PC-9 (cell line): ENCODE measurements at regions not wholly inside any gene's neighbourhood (a gene's known extent, or its start where the extent isn't known, plus 50 kb on each side); places are given as distances from the start of the nearest gene placed in this dataset.

Experiments used
- BruUV-seq: library from RNA; stranded (reverse); fragments of 400-500 nt; replicated peaks from 2 replicates; lab custom pipeline; 2021; lab: Mats Ljungman, UMichigan
- CTCF ChIA-PET: fragments of 300-600 bp; sonication (Branson Sonifier 250); formaldehyde crosslinking; loops from one replicate; lab custom pipeline; 2022; ENCODE audit warnings: antibody characterized with exemption; lab: Charles Lee
- POLR2A ChIA-PET: fragments of 300-600 bp; sonication (Branson Sonifier 250); formaldehyde crosslinking; loops from one replicate; lab custom pipeline; 2022; ENCODE audit warnings: antibody characterized with exemption; ENCODE audit not compliant: unreplicated experiment; lab: Charles Lee
- DNase-seq, 2 experiments: peaks; one replicate each; pipeline versions ENCODE4 v3.0.0 to v3.0.0-alpha.2; 2015 to 2022; ENCODE audit warnings: mixed read lengths in 1 of 2
- H2AFZ ChIP-seq: fragments of 200-600 bp; sonication (generic); 2 replicates; pipeline ENCODE4 v1.8.1; 2017; ENCODE audit warnings: antibody characterized with exemption
- H3F3A ChIP-seq: fragments of 200-600 bp; sonication (generic); 2 replicates; pipeline ENCODE4 v1.8.1; 2017; ENCODE audit warnings: antibody characterized with exemption, mild to moderate bottlenecking, low read depth; ENCODE audit not compliant: insufficient read depth
- H3K27ac ChIP-seq: fragments of 200-600 bp; sonication (generic); 2 replicates; pipeline ENCODE4 v1.6.1; 2016; ENCODE audit warnings: mixed run types
- H3K27me3 ChIP-seq: fragments of 200-600 bp; sonication (generic); 2 replicates; pipeline ENCODE4 v1.6.1; 2016; ENCODE audit warnings: low read depth, mixed run types; ENCODE audit not compliant: insufficient read depth
- H3K36me3 ChIP-seq: fragments of 200-600 bp; sonication (generic); 2 replicates; pipeline ENCODE4 v1.6.1; 2016; ENCODE audit warnings: low read depth, mixed run types
- H3K4me1 ChIP-seq: fragments of 200-600 bp; sonication (generic); replicated peaks from 2 replicates; pipeline ENCODE4 v1.6.1; 2016; ENCODE audit warnings: mixed run types; ENCODE audit not compliant: insufficient read depth
- H3K4me2 ChIP-seq: fragments of 200-600 bp; sonication (generic); 2 replicates; pipeline ENCODE4 v1.6.1; 2017; ENCODE audit warnings: mixed run types
- H3K4me3 ChIP-seq: fragments of 200-600 bp; sonication (generic); 2 replicates; pipeline ENCODE4 v1.6.1; 2016; ENCODE audit warnings: mixed run types
- H3K79me2 ChIP-seq: fragments of 200-600 bp; sonication (generic); 2 replicates; pipeline ENCODE4 v1.6.1; 2017; ENCODE audit warnings: low read depth, mixed run types
- H3K9me2 ChIP-seq: fragments of 200-600 bp; sonication (generic); 2 replicates; pipeline ENCODE4 v1.8.1; 2017; ENCODE audit warnings: mild to moderate bottlenecking; ENCODE audit not compliant: insufficient read depth
- H3K9me3 ChIP-seq: fragments of 200-600 bp; sonication (generic); 2 replicates; pipeline ENCODE4 v1.8.1; 2016; ENCODE audit warnings: low read depth; ENCODE audit not compliant: insufficient read depth
- H4K20me1 ChIP-seq: fragments of 200-600 bp; sonication (generic); 2 replicates; pipeline ENCODE4 v1.8.1; 2017; ENCODE audit not compliant: insufficient read depth
- CTCF ChIP-seq: fragments of 200-600 bp; sonication (generic); conservative IDR thresholded peaks from 2 replicates; pipeline ENCODE4 v1.6.1; 2017; ENCODE audit warnings: mixed run types, antibody characterized with exemption, mild to moderate bottlenecking, moderate library complexity
- EZH2 ChIP-seq: fragments of 200-600 bp; sonication (generic); IDR thresholded peaks from 2 replicates; pipeline ENCODE4 v1.8.0; 2017; ENCODE audit warnings: antibody characterized with exemption, low read depth
- intact Hi-C: fragments of 100-400 bp; cut with micrococcal nuclease; formaldehyde crosslinking; loops from one replicate; pipeline ENCODE4 v1.10.0; 2022; ENCODE audit not compliant: unreplicated experiment

- no peaks in the 10 kb centered on the region for H3K9me2 ChIP-seq
- no TSS peak for BruUV-seq
- TF ChIP-seq CTCF (no peak), EZH2 (no peak)
- no peaks in the 10 kb centered on the region for H3K36me3 ChIP-seq
- no peaks in the 10 kb centered on the region for H3K9me3 ChIP-seq
- H4K20me1 ChIP-seq: no peaks in the 10 kb centered on the region
- H3K4me3 ChIP-seq: no peak overlapping the region
- H3K4me1 ChIP-seq: no peaks in the 10 kb centered on the region
- no peak overlapping the region for H3K4me2 ChIP-seq
- no peaks in the 10 kb centered on the region for H3K27me3 ChIP-seq
- CTCF ChIA-PET: no interaction called here
- H2AFZ ChIP-seq: no peak overlapping the region
- no peaks in the 10 kb centered on the region for H3F3A ChIP-seq
- POLR2A ChIA-PET: no interaction called here
- no peak overlapping the region for H3K27ac ChIP-seq
- H3K79me2 ChIP-seq: no peaks in the 10 kb centered on the region
- intact Hi-C loops: no loop called here
- no peak for DNase-seq
Measured at GRCh38 chrX:54615109-54615508, 85.1 kb downstream of the GNL3L start.

GRCh38 chrX:54633641-54634040 is 103.6 kb downstream of the GNL3L start:
- Histone ChIP-seq H3K27me3 (no peaks in the 10 kb centered on the region), H3K27ac (no peak overlapping the region), H3K36me3 (no peaks in the 10 kb centered on the region), H3F3A (peaks cover 2% of the 10 kb centered on the region; the same call in 1 of the 2 replicates), H4K20me1 (no peaks in the 10 kb centered on the region), H3K9me3 (no peaks in the 10 kb centered on the region), H3K9me2 (no peaks in the 10 kb centered on the region), H3K4me1 (peaks cover 4% of the 10 kb centered on the region; the same call in 1 of the 2 replicates), H3K79me2 (no peaks in the 10 kb centered on the region), H2AFZ (no peak overlapping the region), H3K4me2 (no peak overlapping the region), H3K4me3 (no peak overlapping the region)
- intact Hi-C loops: loop anchor here (10.0 kb wide), 1 partner anchor 449 kb away; the partner anchor contains the start of gene FAM120C
- no TSS peak for BruUV-seq
- no peak for DNase-seq
- POLR2A ChIA-PET: no interaction called here
- CTCF ChIA-PET: interaction anchor here (0.7 kb wide), 1 partner anchor 20 kb away, joined by 3 read pairs; no protein-coding TSS in a partner anchor
- TF ChIP-seq EZH2: no peak
- no peak for TF ChIP-seq CTCF

GRCh38 chrX:54639018-54639345 is 109.0 kb downstream of the GNL3L start:
- Histone ChIP-seq H3K36me3 (no peaks in the 10 kb centered on the region), H4K20me1 (no peaks in the 10 kb centered on the region), H3F3A (peaks cover 15% of the 10 kb centered on the region), H3K27ac (peak overlapping the region; percentile 93), H3K9me2 (no peaks in the 10 kb centered on the region), H3K4me1 (peaks cover 25% of the 10 kb centered on the region), H3K9me3 (no peaks in the 10 kb centered on the region), H3K4me2 (peak overlapping the region; percentile 81), H3K79me2 (no peaks in the 10 kb centered on the region), H3K27me3 (no peaks in the 10 kb centered on the region), H3K4me3 (peak overlapping the region; percentile 57; the same call in 1 of the 2 replicates), H2AFZ (peak overlapping the region; percentile 82)
- DNase-seq: no peak
- POLR2A ChIA-PET: interaction anchor here (0.6 to 1.2 kb wide), 7 partner anchors 22 to 1099 kb away, joined by 4 to 15 read pairs (median 5); partner anchors contain the start of gene GNL3L
- intact Hi-C loops: loop anchor here (1.0 to 10.0 kb wide), 6 partner anchors 109 to 595 kb away; partner anchors contain the start of genes FAM120C, GNL3L, PHF8 and TSR2
- CTCF ChIA-PET: interaction anchor here (0.5 to 1.1 kb wide), 3 partner anchors 456 to 1216 kb away, joined by 3 read pairs; partner anchors contain the start of genes FAM120C, RIBC1, RRAGB and SMC1A
- no peak for TF ChIP-seq EZH2
- no peak for TF ChIP-seq CTCF
- BruUV-seq: TSS peak; percentile 85
